H9 (cell line): ENCODE measurements at regions not wholly inside any gene's neighbourhood (a gene's known extent, or its start where the extent isn't known, plus 50 kb on each side); places are given as distances from the start of the nearest gene placed in this dataset.

Experiments
- DNase-seq: peaks from one replicate; pipeline ENCODE4 v3.0.0-alpha.2; 2017
- H2AFZ ChIP-seq: one replicate; pipeline ENCODE4 v1.6.1; 2013; ENCODE audit warnings: mild to moderate bottlenecking, low read length, control low read depth, moderate library complexity
- H2AK5ac ChIP-seq: 2 replicates; pipeline ENCODE4 v1.6.1; 2013; ENCODE audit warnings: low read length, control low read depth, mixed read lengths; ENCODE audit not compliant: insufficient read length
- H2BK120ac ChIP-seq: one replicate; pipeline ENCODE4 v1.6.1; 2013; ENCODE audit warnings: low read depth, mild to moderate bottlenecking, low read length, control low read depth, inconsistent platforms; ENCODE audit not compliant: poor library complexity, severe bottlenecking
- H2BK12ac ChIP-seq: 2 replicates; pipeline ENCODE4 v1.6.1; 2013; ENCODE audit warnings: low read length, control low read depth, mixed read lengths, low read depth; ENCODE audit not compliant: insufficient read length
- H2BK15ac ChIP-seq: 2 replicates; pipeline ENCODE4 v1.6.1; 2013; ENCODE audit warnings: low read depth, low read length, control low read depth
- H2BK20ac ChIP-seq: one replicate; pipeline ENCODE4 v1.6.1; 2013; ENCODE audit warnings: low read depth, mild to moderate bottlenecking, low read length, control low read depth, inconsistent platforms; ENCODE audit not compliant: poor library complexity, severe bottlenecking
- H2BK5ac ChIP-seq: 2 replicates; pipeline ENCODE4 v1.6.1; 2013; ENCODE audit warnings: low read length, control low read depth, mixed read lengths; ENCODE audit not compliant: insufficient read length
- H3K14ac ChIP-seq: 2 replicates; pipeline ENCODE4 v1.6.1; 2013; ENCODE audit warnings: low read length, control low read depth; ENCODE audit not compliant: insufficient read depth
- H3K18ac ChIP-seq: 2 replicates; pipeline ENCODE4 v1.6.1; 2013; ENCODE audit warnings: low read depth, mild to moderate bottlenecking, mixed read lengths, low read length, control low read depth; ENCODE audit not compliant: insufficient read length
- H3K23ac ChIP-seq: 2 replicates; pipeline ENCODE4 v1.6.1; 2013; ENCODE audit warnings: low read length, control low read depth, mixed read lengths, low read depth; ENCODE audit not compliant: insufficient read length
- H3K23me2 ChIP-seq: 2 replicates; pipeline ENCODE4 v1.6.1; 2013; ENCODE audit warnings: low read depth, mild to moderate bottlenecking, mixed read lengths, low read length, control low read depth; ENCODE audit not compliant: insufficient read length, poor library complexity, severe bottlenecking
- H3K27ac ChIP-seq: 2 replicates; pipeline ENCODE4 v1.5.1; 2013; ENCODE audit warnings: low read length, control low read depth, mixed read lengths, low read depth; ENCODE audit not compliant: insufficient read length
- H3K27me3 ChIP-seq: 2 replicates; pipeline ENCODE4 v1.6.1; 2013; ENCODE audit warnings: low read length, control low read depth, inconsistent platforms; ENCODE audit not compliant: insufficient read depth
- H3K4ac ChIP-seq: 2 replicates; pipeline ENCODE4 v1.6.1; 2013; ENCODE audit warnings: low read depth, mild to moderate bottlenecking, control low read depth, inconsistent platforms, low read length, moderate library complexity
- H3K4me1 ChIP-seq: 2 replicates; pipeline ENCODE4 v1.6.1; 2013; ENCODE audit warnings: low read length, control low read depth, inconsistent platforms; ENCODE audit not compliant: insufficient read depth
- H3K4me2 ChIP-seq: 2 replicates; pipeline ENCODE4 v1.6.1; 2013; ENCODE audit warnings: low read length, control low read depth, mixed read lengths; ENCODE audit not compliant: insufficient read length, insufficient read depth
- H3K56ac ChIP-seq: 2 replicates; pipeline ENCODE4 v1.6.1; 2013; ENCODE audit warnings: low read depth, mild to moderate bottlenecking, mixed read lengths, low read length, control low read depth; ENCODE audit not compliant: insufficient read length
- H3K79me1 ChIP-seq: 2 replicates; pipeline ENCODE4 v1.6.1; 2013; ENCODE audit warnings: low read depth, mild to moderate bottlenecking, moderate library complexity, low read length, control low read depth, inconsistent platforms; ENCODE audit not compliant: insufficient read depth, poor library complexity, severe bottlenecking
- H3K79me2 ChIP-seq: 2 replicates; pipeline ENCODE4 v1.6.1; 2013; ENCODE audit warnings: low read length, control low read depth, inconsistent platforms; ENCODE audit not compliant: insufficient read depth
- H3K9ac ChIP-seq: 2 replicates; pipeline ENCODE4 v1.6.1; 2013; ENCODE audit warnings: low read length, control low read depth, mixed read lengths; ENCODE audit not compliant: insufficient read length; ENCODE audit errors: extremely low read depth
- H3K9me3 ChIP-seq: one replicate; pipeline ENCODE4 v1.6.1; 2013; ENCODE audit warnings: low read depth, low read length, inconsistent platforms; ENCODE audit not compliant: control insufficient read depth
- H3T11ph ChIP-seq: one replicate; pipeline ENCODE4 v1.6.1; 2013; ENCODE audit warnings: mild to moderate bottlenecking, low read length, control low read depth, inconsistent platforms
- H4K20me1 ChIP-seq: one replicate; pipeline ENCODE4 v1.6.1; 2013; ENCODE audit not compliant: control insufficient read depth, insufficient read length, insufficient read depth
- H4K5ac ChIP-seq: 2 replicates; pipeline ENCODE4 v1.6.1; 2013; ENCODE audit warnings: low read depth, mild to moderate bottlenecking, mixed read lengths, low read length, control low read depth; ENCODE audit not compliant: insufficient read length
- H4K8ac ChIP-seq: replicated peaks from 2 replicates; pipeline ENCODE4 v1.6.1; 2013; ENCODE audit warnings: low read length, control low read depth, mixed read lengths, low read depth; ENCODE audit not compliant: insufficient read length
- H4K91ac ChIP-seq: 2 replicates; pipeline ENCODE4 v1.6.1; 2013; ENCODE audit warnings: low read depth, mild to moderate bottlenecking, moderate library complexity, mixed read lengths, low read length, control low read depth; ENCODE audit not compliant: insufficient read length
- H3K27ac Mint-ChIP-seq, 3 experiments: 2 replicates in 2 of 3; 3 replicates in 1 of 3; pipeline ENCODE4 v1.8.0; 2020 to 2021; ENCODE audit warnings: mixed read lengths in 3 of 3, mild to moderate bottlenecking in 1 of 3, moderate library complexity in 1 of 3
- H3K27me3 Mint-ChIP-seq: 2 replicates; pipeline ENCODE4 v1.8.0; 2021; ENCODE audit warnings: low read depth, mild to moderate bottlenecking, moderate library complexity, mixed read lengths
- H3K36me3 Mint-ChIP-seq, 3 experiments: 2 replicates in 2 of 3; 3 replicates in 1 of 3; pipeline ENCODE4 v1.8.0; 2020 to 2021; ENCODE audit warnings: low read depth in 3 of 3, mixed read lengths in 3 of 3; ENCODE audit not compliant: insufficient read depth in 1 of 3
- H3K4me1 Mint-ChIP-seq, 2 experiments: 2 replicates each; pipeline ENCODE4 v1.8.0; 2020; ENCODE audit warnings: mixed read lengths in 2 of 2
- H3K4me3 Mint-ChIP-seq, 2 experiments: 2 replicates in 1 of 2; 3 replicates in 1 of 2; pipeline ENCODE4 v1.8.0; 2020 to 2021; ENCODE audit warnings: mild to moderate bottlenecking in 2 of 2, mixed read lengths in 2 of 2, moderate library complexity in 1 of 2
- H3K9me3 Mint-ChIP-seq, 2 experiments: 2 replicates in 1 of 2; 3 replicates in 1 of 2; pipeline ENCODE4 v1.8.0; 2020; ENCODE audit warnings: mild to moderate bottlenecking in 2 of 2, mixed read lengths in 2 of 2, moderate library complexity in 1 of 2
- CTCF ChIP-seq: fragments of 200-600 bp; sonication (generic); conservative IDR thresholded peaks from 3 replicates; pipeline ENCODE4 v1.8.0; 2021; ENCODE audit warnings: antibody characterized with exemption, mild to moderate bottlenecking
- WGBS: extraction: QIAGEN DNeasy Blood & Tissue Kit; methylation state at CpG from one replicate; pipeline ENCODE4 v1.1.7; 2013; ENCODE audit warnings: missing lambda C conversion rate, low lambda C conversion rate, mixed read lengths; ENCODE audit not compliant: insufficient read length; ENCODE audit errors: extremely low coverage; 5-methylcytosine and 5-hydroxymethylcytosine counted together

- Mint-ChIP-seq H3K9me3 (peaks cover 3 to 6% of the 10 kb centered on the region in 2 experiments; a peak in 3 of 5 replicates), H3K4me1 (peaks cover under 1 to 1% of the 10 kb centered on the region in 2 experiments), H3K27ac (no peak overlapping the region), H3K4me3 (no peak overlapping the region), H3K36me3 (peaks cover 5 to 9% (median 6%) of the 10 kb centered on the region in 3 experiments; a peak in 6 of 7 replicates), H3K27me3 (no peaks in the 10 kb centered on the region)
- Histone ChIP-seq H3K4ac (no peak overlapping the region), H2AFZ (no peak overlapping the region), H3K79me1 (no peaks in the 10 kb centered on the region), H4K91ac (no peak overlapping the region), H2AK5ac (no peak overlapping the region), H4K20me1 (no peaks in the 10 kb centered on the region), H3K18ac (no peak overlapping the region), H3K9me3 (no peaks in the 10 kb centered on the region), H3K4me1 (no peaks in the 10 kb centered on the region; the same call in 1 of the 2 replicates), H3K56ac (no peak overlapping the region), H2BK5ac (no peak overlapping the region), H2BK12ac (no peak overlapping the region), H3K9ac (no peak overlapping the region), H2BK15ac (no peak overlapping the region), H3K4me2 (no peak overlapping the region), H3K23ac (no peak overlapping the region), H2BK120ac (no peak overlapping the region), H4K5ac (no peak overlapping the region), H4K8ac (no peak overlapping the region), H3K14ac (no peak overlapping the region), H3K79me2 (no peaks in the 10 kb centered on the region), H3T11ph (no peak overlapping the region), H3K27me3 (no peaks in the 10 kb centered on the region), H3K23me2 (no peaks in the 10 kb centered on the region), H3K27ac (no peak overlapping the region), H2BK20ac (no peak overlapping the region)
- DNase-seq: no peak
- no peak for TF ChIP-seq CTCF
- no CpG with 5 or more reads among the region's 1 CpG for WGBS
Observed at GRCh38 chr2:33672896-33673295, 73.8 kb upstream of the FAM98A start.
